BE2C (cell line): ENCODE measurements at regions not wholly inside any gene's neighbourhood (a gene's known extent, or its start where the extent isn't known, plus 50 kb on each side); places are given as distances from the start of the nearest gene placed in this dataset.

Experiments used
- DNase-seq: peaks from one replicate; pipeline ENCODE4 v3.0.0-alpha.2; 2020
- H3K27me3 ChIP-seq: fragments of 250-450 bp; sonication (Bioruptor Pico); 2 replicates; pipeline ENCODE4 v1.5.1; 2020; ENCODE audit warnings: mild to moderate bottlenecking
- H3K36me3 ChIP-seq: fragments of 250-450 bp; sonication (Bioruptor Pico); 2 replicates; pipeline ENCODE4 v1.5.1; 2020; ENCODE audit warnings: mild to moderate bottlenecking
- H3K4me1 ChIP-seq: fragments of 250-450 bp; sonication (Bioruptor Pico); 2 replicates; pipeline ENCODE4 v1.5.1; 2020
- H3K4me3 ChIP-seq: 2 replicates; pipeline ENCODE4 v1.5.1; 2011; ENCODE audit warnings: low read depth, low read length
- H3K9me3 ChIP-seq: fragments of 250-450 bp; sonication (Bioruptor Pico); 2 replicates; pipeline ENCODE4 v1.5.1; 2020
- TF ChIP-seq, protein P1 (sequence below): IDR thresholded peaks from 2 replicates; pipeline ENCODE4 v1.5.1; 2012; ENCODE audit warnings: mild to moderate bottlenecking, low read depth, low read length

DNA sequence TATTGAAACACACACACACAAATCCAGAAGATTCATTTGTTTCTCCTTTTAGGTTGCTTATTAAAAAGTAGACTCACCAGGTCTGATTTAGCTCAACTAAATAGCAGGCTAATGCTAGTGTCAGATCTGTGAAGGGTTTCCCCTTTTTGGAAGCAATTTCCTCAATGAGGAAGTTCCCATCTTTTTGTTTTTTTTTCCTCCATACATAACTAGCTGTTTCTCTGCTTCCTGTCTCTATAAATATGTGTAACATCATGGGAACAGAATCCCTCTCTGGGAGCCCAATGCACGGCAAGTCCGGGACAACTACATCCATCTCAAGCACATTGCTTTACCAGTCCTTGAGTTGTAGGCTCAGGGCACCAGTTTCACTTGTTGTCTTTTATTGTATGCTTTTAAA is 1421.1 kb downstream of the PLA2G4A start:
- Histone ChIP-seq H3K9me3 (no peaks in the 10 kb centered on the region), H3K4me1 (peaks cover 2% of the 10 kb centered on the region; the same call in 1 of the 2 replicates), H3K27me3 (no peaks in the 10 kb centered on the region), H3K36me3 (no peaks in the 10 kb centered on the region), H3K4me3 (no peak overlapping the region)
- TF ChIP-seq, protein P1, sequence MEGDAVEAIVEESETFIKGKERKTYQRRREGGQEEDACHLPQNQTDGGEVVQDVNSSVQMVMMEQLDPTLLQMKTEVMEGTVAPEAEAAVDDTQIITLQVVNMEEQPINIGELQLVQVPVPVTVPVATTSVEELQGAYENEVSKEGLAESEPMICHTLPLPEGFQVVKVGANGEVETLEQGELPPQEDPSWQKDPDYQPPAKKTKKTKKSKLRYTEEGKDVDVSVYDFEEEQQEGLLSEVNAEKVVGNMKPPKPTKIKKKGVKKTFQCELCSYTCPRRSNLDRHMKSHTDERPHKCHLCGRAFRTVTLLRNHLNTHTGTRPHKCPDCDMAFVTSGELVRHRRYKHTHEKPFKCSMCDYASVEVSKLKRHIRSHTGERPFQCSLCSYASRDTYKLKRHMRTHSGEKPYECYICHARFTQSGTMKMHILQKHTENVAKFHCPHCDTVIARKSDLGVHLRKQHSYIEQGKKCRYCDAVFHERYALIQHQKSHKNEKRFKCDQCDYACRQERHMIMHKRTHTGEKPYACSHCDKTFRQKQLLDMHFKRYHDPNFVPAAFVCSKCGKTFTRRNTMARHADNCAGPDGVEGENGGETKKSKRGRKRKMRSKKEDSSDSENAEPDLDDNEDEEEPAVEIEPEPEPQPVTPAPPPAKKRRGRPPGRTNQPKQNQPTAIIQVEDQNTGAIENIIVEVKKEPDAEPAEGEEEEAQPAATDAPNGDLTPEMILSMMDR: no peak
- no peak for DNase-seq

DNA sequence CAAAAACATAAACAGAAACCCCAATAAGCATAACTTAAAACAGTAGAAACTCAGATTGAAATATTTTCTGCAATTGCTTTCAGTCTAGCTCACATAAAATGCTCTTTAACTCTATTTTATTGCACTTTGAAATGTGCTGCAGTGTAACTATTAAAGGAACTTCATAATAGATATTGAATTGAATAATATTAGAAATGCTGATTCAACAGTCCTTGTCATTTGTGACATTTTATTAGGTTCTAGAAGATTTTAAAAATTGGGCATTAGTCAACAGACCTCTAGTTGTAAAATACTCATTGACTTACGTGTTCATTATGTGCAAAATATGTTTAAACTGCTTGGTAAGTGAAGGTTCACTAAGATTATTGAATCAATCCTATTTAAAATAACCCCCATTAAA is 1422.3 kb downstream of the PLA2G4A start:
- Histone ChIP-seq H3K36me3 (no peaks in the 10 kb centered on the region), H3K9me3 (no peaks in the 10 kb centered on the region), H3K4me1 (no peaks in the 10 kb centered on the region), H3K27me3 (no peaks in the 10 kb centered on the region), H3K4me3 (no peak overlapping the region)
- DNase-seq: no peak
- TF ChIP-seq, protein P1: no peak

DNA sequence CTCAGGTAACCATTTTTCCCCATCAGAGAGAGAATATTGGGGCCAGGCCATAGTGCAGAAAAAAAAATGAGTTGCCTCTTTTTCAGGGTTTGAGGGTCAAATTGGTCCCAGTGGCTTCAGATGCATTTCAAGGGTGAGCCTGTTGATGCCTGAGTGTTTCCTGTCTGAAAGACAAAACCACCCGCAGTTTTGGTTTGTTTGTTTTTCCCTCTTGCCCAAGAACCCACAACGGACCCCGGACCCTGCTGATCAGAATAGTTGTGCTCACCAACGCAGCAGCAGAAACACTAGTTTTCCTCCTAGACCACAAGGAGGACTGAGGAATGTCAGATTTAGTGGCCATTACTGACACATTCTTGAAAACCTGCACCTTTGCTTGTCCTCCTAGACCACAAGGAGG is 1433.1 kb downstream of the PLA2G4A start:
- Histone ChIP-seq H3K4me3 (no peak overlapping the region), H3K27me3 (no peaks in the 10 kb centered on the region), H3K9me3 (no peaks in the 10 kb centered on the region), H3K36me3 (no peaks in the 10 kb centered on the region), H3K4me1 (no peaks in the 10 kb centered on the region)
- TF ChIP-seq, protein P1: no peak
- no peak for DNase-seq

DNA sequence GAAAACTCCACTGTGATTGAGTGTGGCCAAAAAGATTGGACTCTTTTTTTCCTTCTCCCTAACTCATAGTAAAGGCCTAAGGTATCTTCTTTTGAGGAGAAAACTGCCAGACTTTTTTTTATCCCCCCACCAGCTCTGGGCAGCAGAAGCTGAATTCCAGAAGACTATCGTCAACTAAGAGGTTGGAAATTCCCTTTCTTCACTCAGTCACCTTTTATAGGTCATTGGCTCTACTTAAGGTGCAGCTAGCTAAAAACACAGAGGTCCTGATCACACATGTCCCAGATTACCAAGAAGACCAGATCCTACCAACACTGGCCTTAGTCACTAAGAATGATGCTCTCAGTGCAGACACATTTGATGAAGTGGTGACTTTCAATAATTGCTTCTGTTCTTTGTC is 1441.2 kb downstream of the PLA2G4A start:
- no peaks in the 10 kb centered on the region for H3K36me3 ChIP-seq
- TF ChIP-seq, protein P1: no peak
- H3K9me3 ChIP-seq: no peaks in the 10 kb centered on the region; the same call in 1 of the 2 replicates
- DNase-seq: no peak
- H3K27me3 ChIP-seq: no peaks in the 10 kb centered on the region
- H3K4me3 ChIP-seq: no peak overlapping the region
- H3K4me1 ChIP-seq: no peaks in the 10 kb centered on the region; the same call in 1 of the 2 replicates

DNA sequence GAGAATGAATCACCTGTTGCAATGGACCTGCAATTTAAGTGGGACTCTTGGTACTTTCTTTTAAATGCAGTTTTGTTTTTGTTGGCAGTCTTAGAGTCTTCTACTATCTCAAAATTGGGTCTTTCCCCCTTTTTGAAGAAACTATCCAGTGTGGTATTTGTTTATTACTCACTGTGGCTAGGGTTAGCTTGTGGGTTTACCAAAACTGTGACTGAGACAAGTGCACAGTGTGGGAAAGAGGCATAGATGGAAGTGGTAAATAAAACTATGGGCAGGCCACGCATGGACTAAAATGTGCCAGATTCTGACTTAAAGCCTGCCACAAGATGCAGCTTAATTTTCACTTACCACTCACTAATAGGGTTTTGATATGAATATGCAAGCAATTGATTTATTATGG is 1441.7 kb downstream of the PLA2G4A start:
- no peaks in the 10 kb centered on the region; the same call in 1 of the 2 replicates for H3K9me3 ChIP-seq
- no peak overlapping the region for H3K4me3 ChIP-seq
- H3K27me3 ChIP-seq: no peaks in the 10 kb centered on the region
- TF ChIP-seq, protein P1: no peak
- H3K4me1 ChIP-seq: no peaks in the 10 kb centered on the region; the same call in 1 of the 2 replicates
- no peak for DNase-seq
- no peaks in the 10 kb centered on the region for H3K36me3 ChIP-seq

DNA sequence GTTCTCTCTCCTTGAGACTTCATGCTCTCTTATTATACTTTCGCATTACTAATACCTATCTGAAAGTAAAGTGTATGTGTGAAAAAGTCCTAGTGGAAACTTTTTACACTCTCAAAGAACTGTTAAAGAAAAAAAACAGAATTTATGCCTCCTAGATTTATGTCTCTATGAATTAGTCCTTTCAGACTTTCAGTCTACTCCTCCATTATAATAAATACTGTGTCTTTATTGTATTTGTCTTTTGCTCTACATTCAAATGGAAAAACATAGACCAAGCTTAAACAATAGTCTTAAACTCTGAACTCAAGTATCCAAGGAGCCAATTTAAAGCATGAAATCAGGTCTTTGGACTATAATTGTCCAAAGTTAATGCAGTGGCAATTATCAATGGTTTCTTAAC is 1449.0 kb downstream of the PLA2G4A start:
- DNase-seq: no peak
- no peaks in the 10 kb centered on the region for H3K36me3 ChIP-seq
- no peaks in the 10 kb centered on the region; the same call in 1 of the 2 replicates for H3K4me1 ChIP-seq
- no peaks in the 10 kb centered on the region for H3K27me3 ChIP-seq
- TF ChIP-seq, protein P1: no peak
- no peaks in the 10 kb centered on the region for H3K9me3 ChIP-seq
- H3K4me3 ChIP-seq: no peak overlapping the region
